ENCODE measurements at regions not wholly inside any gene's neighbourhood (a gene's known extent, or its start where the extent isn't known, plus 50 kb on each side); places are given as distances from the start of the nearest gene placed in this dataset.

GRCh38 chr6:117076076-117076475 is 189.3 kb upstream of the VGLL2 start:
- no peaks in the 10 kb centered on the region for H3K36me3 ChIP-seq
- no peaks in the 10 kb centered on the region for H3K27me3 ChIP-seq
- intact Hi-C loops (cut with DNase I), result no loop called here
- no peaks in the 10 kb centered on the region for H3K9me3 ChIP-seq
- H3K27ac ChIP-seq, result no peak overlapping the region
- TF ChIP-seq POLR2A (IDR thresholded peaks at IDR 0.05), result no peak
- no peak for TF ChIP-seq CTCF (IDR thresholded peaks at IDR 0.05)
- no peak for DNase-seq
- no peak overlapping the region for H3K4me3 ChIP-seq (replicated peaks in 1 of 3)
- WGBS, 2 donors, result 37 to 42% methylated on average over 3 of the region's 3 CpGs
- H3K4me1 ChIP-seq, result no peaks in the 10 kb centered on the region

DNA sequence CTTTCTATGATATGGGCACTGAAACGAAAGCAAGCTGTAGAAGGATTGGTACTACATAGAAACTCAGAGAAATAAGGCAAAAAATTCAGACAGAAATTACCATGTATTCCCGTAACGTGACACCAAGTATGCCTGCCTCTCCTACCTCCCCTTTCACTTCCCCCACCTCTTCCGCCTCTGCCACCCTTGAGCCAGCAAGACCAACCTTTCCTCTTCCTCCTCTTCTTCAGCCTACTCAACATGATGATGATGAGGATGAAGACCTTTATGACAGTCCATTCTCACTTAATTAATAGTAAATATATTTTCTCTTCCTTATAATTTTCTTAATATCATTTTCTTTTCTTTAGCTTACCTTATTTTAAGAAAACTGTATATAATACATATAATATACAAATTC is 188.1 kb upstream of the VGLL2 start:
- Histone ChIP-seq H3K9me3 (no peaks in the 10 kb centered on the region), H3K27me3 (no peaks in the 10 kb centered on the region), H3K36me3 (no peaks in the 10 kb centered on the region), H3K4me1 (no peaks in the 10 kb centered on the region), H3K27ac (no peak overlapping the region), H3K4me3 (replicated peaks in 1 of 3) (no peak overlapping the region)
- no peak for DNase-seq
- TF ChIP-seq CTCF (IDR thresholded peaks at IDR 0.05) (no peak), POLR2A (IDR thresholded peaks at IDR 0.05) (no peak)
- WGBS, 2 donors, result 86 to 88% methylated on average over 4 of the region's 4 CpGs
- intact Hi-C loops (cut with DNase I), result no loop called here

DNA sequence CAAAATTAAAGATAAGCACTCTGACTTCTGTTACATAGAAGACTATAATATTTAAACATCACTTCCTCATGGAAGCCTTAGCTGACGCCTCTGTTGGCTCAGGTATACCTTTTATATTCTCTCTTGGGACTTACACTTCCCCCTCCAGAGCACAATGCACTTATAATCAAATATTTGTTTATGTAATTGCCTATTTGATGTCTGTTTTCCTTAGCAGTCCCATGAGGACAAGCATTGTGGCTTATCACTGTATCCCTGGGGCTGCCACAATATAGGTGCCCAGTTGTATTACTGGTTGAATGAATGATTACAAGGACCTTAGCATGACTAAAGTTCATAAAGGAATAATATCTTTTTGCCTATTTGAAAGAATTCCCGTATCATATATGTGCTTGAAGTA is 186.7 kb upstream of the VGLL2 start:
- no peak for TF ChIP-seq POLR2A (IDR thresholded peaks at IDR 0.05)
- TF ChIP-seq CTCF (IDR thresholded peaks at IDR 0.05), result no peak
- no peak for DNase-seq
- H3K9me3 ChIP-seq, result no peaks in the 10 kb centered on the region
- H3K4me3 ChIP-seq (replicated peaks in 1 of 3), result no peak overlapping the region
- no peaks in the 10 kb centered on the region for H3K36me3 ChIP-seq
- no peak overlapping the region for H3K27ac ChIP-seq
- no peaks in the 10 kb centered on the region for H3K4me1 ChIP-seq
- intact Hi-C loops (cut with DNase I), result no loop called here
- H3K27me3 ChIP-seq, result no peaks in the 10 kb centered on the region
- WGBS, 2 donors, result 71 to 73% methylated on average over 2 of the region's 2 CpGs

- no peak for DNase-seq
- no peaks in the 10 kb centered on the region for H3K9me3 ChIP-seq
- H3K36me3 ChIP-seq, result no peaks in the 10 kb centered on the region
- TF ChIP-seq POLR2A (IDR thresholded peaks at IDR 0.05) (no peak), CTCF (IDR thresholded peaks at IDR 0.05) (no peak)
- no peak overlapping the region for H3K4me3 ChIP-seq (replicated peaks in 1 of 3)
- H3K4me1 ChIP-seq, result no peaks in the 10 kb centered on the region
- H3K27ac ChIP-seq, result no peak overlapping the region
- no peaks in the 10 kb centered on the region for H3K27me3 ChIP-seq
- intact Hi-C loops (cut with DNase I), result no loop called here
- WGBS, 2 donors, result 77 to 78% methylated on average over 2 of the region's 2 CpGs
Observed at GRCh38 chr6:117079951-117080350, 185.4 kb upstream of the VGLL2 start.

- TF ChIP-seq CTCF (IDR thresholded peaks at IDR 0.05) (no peak), POLR2A (IDR thresholded peaks at IDR 0.05) (no peak)
- H3K27me3 ChIP-seq, result no peaks in the 10 kb centered on the region
- no peak overlapping the region for H3K27ac ChIP-seq
- H3K9me3 ChIP-seq, result no peaks in the 10 kb centered on the region
- no peak overlapping the region for H3K4me3 ChIP-seq (replicated peaks in 1 of 3)
- intact Hi-C loops (cut with DNase I), result no loop called here
- DNase-seq, result no peak
- H3K36me3 ChIP-seq, result no peaks in the 10 kb centered on the region
- 90 to 93% methylated on average over 3 of the region's 3 CpGs for WGBS, 2 donors
- no peaks in the 10 kb centered on the region for H3K4me1 ChIP-seq
Observed at GRCh38 chr6:117089604-117090003, 175.8 kb upstream of the VGLL2 start.
